NCI-H524 (cell line): ENCODE measurements at regions not wholly inside any gene's neighbourhood (a gene's known extent, or its start where the extent isn't known, plus 50 kb on each side); places are given as distances from the start of the nearest gene placed in this dataset.
"Not testable (repeated sequence)": the region's sequence is repeated elsewhere in the genome, so short reads cannot be mapped to it uniquely, and the experiment has no call there.

ENCODE experiments used
- DNase-seq, 2 experiments: peaks; one replicate each; lab custom pipeline; 2025; lab: John Stamatoyannopoulos, UW

- DNase-seq, result no peak
These were observed 196.2 kb upstream of the ALG10 start for GRCh38 chr12:33825986-33826602.

DNA sequence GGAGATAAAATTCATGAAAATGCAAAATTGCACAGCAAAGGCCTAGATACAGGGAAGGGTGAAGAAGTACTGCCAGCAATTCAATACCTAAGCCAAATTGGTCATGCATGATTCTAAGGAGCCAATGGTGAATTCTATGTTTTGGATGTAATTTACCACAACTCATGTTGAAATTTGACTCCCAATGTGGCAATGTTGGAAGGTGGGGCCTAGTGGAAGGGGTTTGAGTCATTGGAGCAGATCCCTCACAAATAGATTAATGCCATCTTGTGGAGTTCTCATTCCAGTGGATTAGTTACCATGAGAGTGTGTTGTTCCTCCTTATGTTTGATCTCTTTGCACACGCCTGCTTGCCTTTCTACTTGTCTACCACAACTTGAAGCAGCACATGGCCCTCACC lies 194.0 kb upstream of the ALG10 start:
- DNase-seq, result peak in 1 of 2 experiments; percentile 35

DNA sequence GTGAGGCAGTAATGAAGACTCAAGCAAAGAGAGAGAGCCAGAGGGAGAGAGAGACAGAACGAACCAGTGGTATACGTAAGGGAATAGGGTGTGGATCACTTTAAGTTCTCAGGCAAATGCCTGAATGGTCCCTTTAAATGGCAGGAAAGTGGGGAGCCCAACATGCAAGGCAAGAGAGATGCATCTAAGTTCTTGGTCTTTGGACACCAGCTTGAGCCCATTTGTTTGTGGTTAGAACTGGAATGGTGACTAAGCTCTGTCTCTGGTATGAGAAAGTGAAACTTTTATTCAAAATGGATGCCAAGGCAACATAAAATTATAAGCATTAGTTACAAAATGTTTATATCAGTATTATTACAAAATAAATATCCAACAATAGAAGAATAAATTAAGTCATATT lies 192.2 kb upstream of the ALG10 start:
- no peak for DNase-seq

- DNase-seq, result no peak
These were observed 189.4 kb upstream of the ALG10 start for GRCh38 chr12:33832900-33833299.

GRCh38 chr12:33834672-33835071 lies 187.6 kb upstream of the ALG10 start:
- no peak for DNase-seq

DNA sequence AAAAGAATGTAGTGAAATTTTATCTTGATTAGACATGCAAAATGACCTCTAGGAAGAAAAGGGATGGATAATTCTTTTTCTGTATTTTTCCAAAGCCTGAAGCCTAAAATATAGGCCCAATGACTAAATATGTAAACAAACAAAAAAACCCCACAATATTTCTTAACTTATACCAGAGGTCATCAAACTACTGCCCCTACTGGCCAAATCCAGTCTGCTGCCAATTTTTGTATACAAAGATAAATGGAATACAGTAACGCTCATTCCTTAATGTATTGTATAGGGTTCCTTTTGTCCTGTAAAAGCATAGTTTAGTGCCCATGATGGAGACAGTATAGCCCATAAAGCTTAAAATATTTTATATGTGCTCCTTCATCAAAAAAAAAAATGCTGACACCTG lies 145.7 kb upstream of the ALG10 start:
- DNase-seq, result peak in 1 of 2 experiments; percentile 1

DNA sequence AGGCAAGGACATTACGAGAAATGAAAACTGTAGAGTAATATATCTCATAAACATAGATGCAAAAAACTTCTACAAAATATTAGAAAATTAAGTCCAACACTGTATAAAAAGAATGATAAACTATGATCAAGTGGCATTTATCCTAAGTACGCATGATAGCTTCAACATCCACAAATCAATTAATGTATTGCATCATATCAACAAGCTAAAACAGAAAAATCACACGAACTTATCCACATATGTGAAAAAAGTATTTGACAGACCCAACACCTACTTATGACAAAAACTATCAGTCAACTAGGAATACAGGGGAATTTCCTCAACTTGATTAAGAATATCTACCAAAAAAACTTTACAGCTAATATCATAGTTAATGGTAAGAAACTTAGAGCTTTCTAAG lies 129.9 kb upstream of the ALG10 start:
- no peak for DNase-seq

GRCh38 chr12:33920460-33920859 lies 101.8 kb upstream of the ALG10 start:
- not testable (repeated sequence) for DNase-seq

DNA sequence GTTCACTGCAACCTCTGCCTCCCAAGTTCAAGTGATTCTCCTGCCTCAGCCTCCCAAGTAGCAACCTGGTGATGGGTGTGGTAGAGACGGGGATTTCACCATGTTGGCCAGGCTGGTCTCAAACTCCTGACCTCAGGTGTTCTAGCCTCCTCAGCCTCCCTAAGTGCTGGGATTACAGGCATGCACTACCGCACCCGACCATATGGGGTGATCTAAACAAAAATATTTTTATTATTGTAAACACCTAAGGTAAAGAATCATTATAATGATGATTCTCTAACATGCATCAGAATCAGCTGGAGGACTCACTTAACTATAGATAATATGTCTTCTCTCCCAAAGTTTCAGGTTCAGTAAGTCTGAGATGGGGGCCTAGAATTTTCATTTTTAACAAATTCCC lies 96.2 kb upstream of the ALG10 start:
- DNase-seq, result no peak

DNA sequence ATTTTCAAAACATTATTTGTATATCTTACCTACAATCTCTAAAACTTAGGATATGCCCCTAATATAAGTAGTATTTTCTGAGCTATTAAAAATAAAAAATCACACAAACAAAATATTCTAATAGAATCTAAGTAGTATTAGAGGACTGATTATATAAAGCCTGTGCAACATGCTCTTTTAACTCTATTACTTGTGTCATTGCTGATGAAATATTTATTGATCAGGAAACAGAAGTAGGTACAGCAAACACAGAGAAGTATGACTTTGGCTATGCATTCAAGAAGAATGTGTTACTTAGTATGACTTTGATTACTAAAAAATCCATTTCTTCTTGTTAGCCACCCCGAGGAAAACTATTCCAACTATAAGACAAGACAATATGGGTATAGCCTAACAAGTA lies 84.6 kb upstream of the ALG10 start:
- DNase-seq, result not testable (repeated sequence)

DNA sequence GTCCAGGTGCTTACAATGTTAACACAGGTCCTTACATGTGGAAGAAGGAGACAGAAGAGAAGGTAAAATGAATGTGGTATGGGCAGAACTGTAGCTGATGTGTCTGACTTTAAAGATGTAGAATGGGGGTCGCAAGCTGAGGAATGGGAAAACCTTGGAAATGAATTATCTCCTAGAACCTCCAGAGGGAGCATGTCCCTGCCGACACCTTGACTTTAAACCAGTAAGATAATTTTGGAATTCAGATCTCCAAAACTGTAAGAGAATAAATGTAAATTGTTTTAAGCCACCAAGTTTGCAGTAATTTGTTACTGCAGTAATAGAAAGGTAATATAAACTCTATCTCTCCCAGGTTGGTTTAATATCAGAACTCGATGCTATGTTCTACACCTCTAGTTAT lies 80.1 kb upstream of the ALG10 start:
- no peak for DNase-seq

DNA sequence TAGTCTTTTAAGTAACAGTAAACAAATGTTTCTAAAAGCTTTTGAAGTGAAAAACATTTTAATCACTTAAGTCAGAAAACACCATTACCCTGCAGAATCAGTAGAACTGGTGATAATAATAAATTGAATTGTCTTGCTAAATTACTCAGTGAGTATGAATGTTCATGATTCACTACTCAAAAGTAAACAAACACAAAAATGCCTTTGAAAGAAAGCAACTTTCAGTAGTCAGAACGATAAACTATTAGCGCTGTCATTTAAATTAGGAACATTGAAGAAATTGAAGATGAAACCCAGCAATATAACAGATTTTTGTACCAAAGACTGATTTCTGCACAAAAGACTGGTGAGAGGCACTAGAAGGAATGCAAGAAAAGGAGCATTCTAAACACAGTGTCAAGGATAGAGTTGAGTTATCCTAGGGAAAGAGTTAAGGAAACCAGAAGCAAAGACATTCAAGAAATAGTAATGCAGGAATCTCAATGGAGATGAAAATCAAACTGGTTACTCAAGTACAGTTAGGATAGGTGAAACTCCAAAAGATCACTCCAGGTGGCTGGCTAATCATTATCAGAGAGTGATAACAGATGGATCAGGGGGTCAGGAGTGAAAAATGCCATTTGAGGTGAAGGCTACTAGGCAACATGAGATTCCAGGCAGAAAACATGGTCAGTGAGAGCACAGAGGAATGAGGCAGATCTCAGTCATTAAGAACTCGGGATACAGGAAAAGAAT lies 77.4 kb upstream of the ALG10 start:
- DNase-seq, result no peak

GRCh38 chr12:33945438-33945784 lies 76.9 kb upstream of the ALG10 start:
- DNase-seq, result no peak

DNA sequence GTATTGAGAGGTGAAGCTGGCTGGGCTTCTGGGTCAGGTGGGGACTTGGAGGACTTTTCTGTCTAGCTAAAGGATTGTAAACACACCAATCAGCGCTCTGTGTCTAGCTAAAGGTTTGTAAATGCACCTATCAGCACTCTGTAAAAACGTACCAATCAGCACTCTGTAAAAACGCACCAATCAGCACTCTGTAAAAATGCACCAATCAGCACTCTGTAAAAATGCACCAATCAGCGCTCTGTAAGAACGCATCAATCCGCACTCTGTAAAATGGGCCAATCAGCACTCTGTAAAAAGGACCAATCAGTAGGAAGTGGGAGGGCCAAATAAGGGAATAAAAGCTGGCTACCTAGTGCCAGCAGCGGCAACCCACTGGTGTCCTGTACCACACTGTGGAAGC lies 56.1 kb upstream of the ALG10 start:
- DNase-seq, result not testable (repeated sequence)

- no peak for DNase-seq
These were observed 54.5 kb upstream of the ALG10 start for GRCh38 chr12:33967760-33968159.
